Ovary (tissue), 7 donors: ENCODE measurements at regions not wholly inside any gene's neighbourhood (a gene's known extent, or its start where the extent isn't known, plus 50 kb on each side); places are given as distances from the start of the nearest gene placed in this dataset.

ENCODE experiments used
- DNase-seq, 5 donors: peaks; one replicate each; pipeline ENCODE4 v3.0.0-alpha.2; 2019 to 2020
- H3K27ac ChIP-seq, 2 donors: fragments of 200-600 bp; one replicate each; pipeline versions ENCODE4 v1.5.1 to v1.8.0; 2019 to 2022
- H3K27me3 ChIP-seq: fragments of 200-600 bp; one replicate; pipeline ENCODE4 v1.8.0; 2022
- H3K36me3 ChIP-seq: fragments of 200-600 bp; sonication (generic); one replicate; pipeline ENCODE4 v1.5.1; 2019
- H3K4me1 ChIP-seq: one replicate; pipeline ENCODE4 v1.8.1; 2013; ENCODE audit warnings: mild to moderate bottlenecking, moderate library complexity; ENCODE audit not compliant: insufficient read depth
- H3K4me3 ChIP-seq: fragments of 200-600 bp; sonication (generic); one replicate; pipeline ENCODE4 v1.5.1; 2017
- H3K9me3 ChIP-seq, 2 donors: fragments of 200-600 bp in 1 of 2; sonication (generic) in 1 of 2; one replicate each; pipeline versions ENCODE4 v1.5.1 to v1.8.1; 2013 to 2019; ENCODE audit warnings: mild to moderate bottlenecking in 1 of 2, moderate library complexity in 1 of 2
- CTCF ChIP-seq, 3 donors: fragments of 450-650 bp in 2 of 3; fragments of 200-600 bp in 1 of 3; IDR thresholded peaks; one replicate each; pipeline versions ENCODE4 v1.5.1 to v1.8.0; 2016 to 2022; ENCODE audit warnings: antibody characterized with exemption in 3 of 3, mild to moderate bottlenecking in 1 of 3
- EP300 ChIP-seq: sonication (generic); formaldehyde crosslinking; IDR thresholded peaks from one replicate; pipeline ENCODE4 v1.6.1; 2017; ENCODE audit warnings: antibody characterized with exemption
- POLR2A ChIP-seq: fragments of 450-650 bp; IDR thresholded peaks from one replicate; pipeline ENCODE4 v1.6.1; 2017; ENCODE audit warnings: antibody characterized with exemption, mild to moderate bottlenecking, moderate library complexity
- WGBS, 3 donors: extraction: QIAGEN DNeasy Blood & Tissue Kit in 1 of 3; methylation state at CpG; one replicate each; pipeline versions ENCODE4 v1.1.5 to v1.1.7; 2013 to 2017; 5-methylcytosine and 5-hydroxymethylcytosine counted together
- intact Hi-C, 4 donors: fragments of 100-400 bp; cut with DNase I; formaldehyde crosslinking; loops; one replicate each; pipeline versions ENCODE4 v1.11.0 to v1.15.1; 2022 to 2023
- donor health status: DM: no; HTN: no; CAD: no; lungs with moderate emphysema.
- donor health status: DM: no; HTN: no; CAD: no.
- donor health status: Bipolar disorder and iron deficiency.
- donor health status: DM: no; HTN: no; CAD: no.
- donor health status: DM: yes; HTN: yes; CAD: no.

- DNase-seq: no peak
- Histone ChIP-seq H3K4me1 (no peaks in the 10 kb centered on the region), H3K36me3 (no peaks in the 10 kb centered on the region), H3K4me3 (no peak overlapping the region), H3K27ac (no peak overlapping the region), H3K27me3 (no peaks in the 10 kb centered on the region), H3K9me3 (no peaks in the 10 kb centered on the region)
- TF ChIP-seq CTCF (IDR thresholded peaks at IDR 0.05) (no peak), POLR2A (no peak), EP300 (no peak)
- intact Hi-C loops: no loop called here
These were observed 281.7 kb upstream of the LRATD1 start for GRCh38 chr2:14350856-14351255.

GRCh38 chr2:14352067-14352466 is 280.4 kb upstream of the LRATD1 start:
- no peaks in the 10 kb centered on the region for H3K27me3 ChIP-seq

GRCh38 chr2:14354231-14354630 is 278.3 kb upstream of the LRATD1 start:
- WGBS, 3 donors: 68 to 82% (median 81%) methylated on average over 3 of the region's 3 CpGs
- Histone ChIP-seq H3K4me1 (no peaks in the 10 kb centered on the region), H3K9me3 (no peaks in the 10 kb centered on the region), H3K36me3 (no peaks in the 10 kb centered on the region), H3K27ac (no peak overlapping the region), H3K4me3 (no peak overlapping the region), H3K27me3 (no peaks in the 10 kb centered on the region)
- intact Hi-C loops: no loop called here
- TF ChIP-seq EP300: no peak
- TF ChIP-seq CTCF (IDR thresholded peaks at IDR 0.05): no peak
- no peak for TF ChIP-seq POLR2A
- no peak for DNase-seq

More at GRCh38 chr2:14352067-14352466, 280.4 kb upstream of the LRATD1 start:
- TF ChIP-seq EP300: no peak
- no peak for TF ChIP-seq POLR2A
- no peak for TF ChIP-seq CTCF (IDR thresholded peaks at IDR 0.05)
- H3K36me3 ChIP-seq: no peaks in the 10 kb centered on the region
- H3K4me3 ChIP-seq: no peak overlapping the region
- no peak for DNase-seq
- H3K4me1 ChIP-seq: no peaks in the 10 kb centered on the region
- no peak overlapping the region for H3K27ac ChIP-seq
- H3K9me3 ChIP-seq: no peaks in the 10 kb centered on the region
- intact Hi-C loops: no loop called here

- Histone ChIP-seq H3K27ac (no peak overlapping the region), H3K36me3 (no peaks in the 10 kb centered on the region), H3K9me3 (no peaks in the 10 kb centered on the region), H3K27me3 (no peaks in the 10 kb centered on the region), H3K4me3 (no peak overlapping the region), H3K4me1 (no peaks in the 10 kb centered on the region)
- intact Hi-C loops: no loop called here
- WGBS, 3 donors: 71 to 86% (median 83%) methylated on average over 2 of the region's 2 CpGs
- no peak for DNase-seq
- TF ChIP-seq EP300: no peak
- no peak for TF ChIP-seq POLR2A
- no peak for TF ChIP-seq CTCF (IDR thresholded peaks at IDR 0.05)
These were observed 277.4 kb upstream of the LRATD1 start for GRCh38 chr2:14355102-14355501.

GRCh38 chr2:14358339-14358738 is 274.2 kb upstream of the LRATD1 start:
- H3K4me3 ChIP-seq: no peak overlapping the region
- no peak overlapping the region for H3K27ac ChIP-seq
- intact Hi-C loops: no loop called here
- DNase-seq: no peak
- H3K27me3 ChIP-seq: no peaks in the 10 kb centered on the region
- H3K36me3 ChIP-seq: no peaks in the 10 kb centered on the region
- 83 to 86% (median 85%) methylated on average over 5 of the region's 5 CpGs for WGBS, 3 donors
- no peaks in the 10 kb centered on the region for H3K4me1 ChIP-seq
- TF ChIP-seq CTCF (IDR thresholded peaks at IDR 0.05): no peak
- no peaks in the 10 kb centered on the region for H3K9me3 ChIP-seq
